Loucy (cell line): ENCODE measurements at regions not wholly inside any gene's neighbourhood (a gene's known extent, or its start where the extent isn't known, plus 50 kb on each side); places are given as distances from the start of the nearest gene placed in this dataset.

Source experiments
- H2AFZ ChIP-seq: fragments of 200-600 bp; sonication (generic); 2 replicates; pipeline ENCODE4 v1.6.0; 2016; ENCODE audit warnings: antibody characterized with exemption, mild to moderate bottlenecking, low read length, moderate library complexity
- H3F3A ChIP-seq: fragments of 200-600 bp; 2 replicates; pipeline ENCODE4 v1.6.0; 2016; ENCODE audit warnings: antibody characterized with exemption, low read depth, mild to moderate bottlenecking
- H3K27me3 ChIP-seq: fragments of 200-600 bp; sonication (generic); 2 replicates; pipeline ENCODE4 v1.6.1; 2014; ENCODE audit warnings: low read length, mild to moderate bottlenecking; ENCODE audit not compliant: insufficient read depth, poor library complexity, severe bottlenecking
- H3K36me3 ChIP-seq: fragments of 200-600 bp; sonication (generic); 2 replicates; pipeline ENCODE4 v1.6.1; 2016; ENCODE audit warnings: low read length; ENCODE audit not compliant: insufficient read depth
- H3K4me1 ChIP-seq: fragments of 200-600 bp; sonication (generic); 2 replicates; pipeline ENCODE4 v1.5.1; 2014; ENCODE audit warnings: low read length, mild to moderate bottlenecking; ENCODE audit not compliant: insufficient read depth, poor library complexity, severe bottlenecking
- H3K4me2 ChIP-seq: fragments of 200-600 bp; sonication (generic); 2 replicates; pipeline ENCODE4 v1.6.0; 2014; ENCODE audit warnings: antibody characterized with exemption, low read length, low read depth, mild to moderate bottlenecking; ENCODE audit not compliant: poor library complexity, severe bottlenecking
- H3K4me3 ChIP-seq: fragments of 200-600 bp; sonication (generic); 2 replicates; pipeline ENCODE4 v1.5.1; 2014; ENCODE audit warnings: low read length, mild to moderate bottlenecking, mixed read lengths; ENCODE audit not compliant: poor library complexity, severe bottlenecking
- H3K79me2 ChIP-seq: fragments of 200-600 bp; sonication (generic); 2 replicates; pipeline ENCODE4 v1.6.1; 2014; ENCODE audit warnings: low read length; ENCODE audit not compliant: insufficient read depth
- H3K9ac ChIP-seq: fragments of 200-600 bp; sonication (generic); 2 replicates; pipeline ENCODE4 v1.6.0; 2014; ENCODE audit warnings: mild to moderate bottlenecking, low read depth, low read length, moderate library complexity; ENCODE audit not compliant: poor library complexity, severe bottlenecking
- H3K9me2 ChIP-seq: fragments of 200-600 bp; sonication (generic); replicated peaks from 2 replicates; pipeline ENCODE4 v1.6.1; 2016; ENCODE audit warnings: low read depth, low read length, mixed read lengths
- H3K9me3 ChIP-seq: fragments of 200-600 bp; sonication (generic); 2 replicates; pipeline ENCODE4 v1.6.1; 2014; ENCODE audit warnings: mild to moderate bottlenecking, antibody characterized with exemption, low read length, low read depth; ENCODE audit not compliant: insufficient read depth
- H4K20me1 ChIP-seq: fragments of 200-600 bp; sonication (generic); 2 replicates; pipeline ENCODE4 v1.6.0; 2014; ENCODE audit warnings: antibody characterized with exemption, low read length, mild to moderate bottlenecking; ENCODE audit not compliant: insufficient read depth, poor library complexity, severe bottlenecking
- EZH2phosphoT487 ChIP-seq: fragments of 200-600 bp; IDR thresholded peaks from 2 replicates; pipeline ENCODE4 v1.6.1; 2018; ENCODE audit warnings: antibody characterized with exemption, mild to moderate bottlenecking, moderate library complexity, borderline replicate concordance
- TF ChIP-seq, protein P1 (sequence below): fragments of 200-600 bp; sonication (generic); conservative IDR thresholded peaks from 2 replicates; pipeline ENCODE4 v1.5.1; 2014; ENCODE audit warnings: mild to moderate bottlenecking, antibody characterized with exemption, low read length

DNA sequence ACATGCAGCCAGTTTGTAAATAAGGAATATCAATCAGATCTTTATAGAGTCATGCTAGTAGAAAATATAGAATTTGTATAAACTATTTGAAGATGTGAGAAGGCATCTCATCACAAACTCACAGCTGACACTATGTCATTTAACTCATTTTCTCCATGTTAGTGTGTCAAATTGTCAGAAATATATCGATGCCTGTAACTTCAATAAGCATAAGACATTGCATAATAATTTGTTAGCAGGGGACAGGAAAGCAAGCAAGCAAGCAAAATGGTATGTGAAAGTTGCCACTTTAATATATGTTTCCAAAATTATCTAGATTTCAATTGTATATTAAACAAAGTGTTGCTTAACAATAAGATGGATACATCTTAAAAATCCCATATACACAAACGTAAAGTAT lies 571.0 kb downstream of the ARL4A start:
- H3K4me2 ChIP-seq = no peak overlapping the region
- H4K20me1 ChIP-seq = no peaks in the 10 kb centered on the region
- H3K4me3 ChIP-seq = no peak overlapping the region
- H3K79me2 ChIP-seq = no peaks in the 10 kb centered on the region
- H2AFZ ChIP-seq = no peak overlapping the region
- TF ChIP-seq, protein P1, sequence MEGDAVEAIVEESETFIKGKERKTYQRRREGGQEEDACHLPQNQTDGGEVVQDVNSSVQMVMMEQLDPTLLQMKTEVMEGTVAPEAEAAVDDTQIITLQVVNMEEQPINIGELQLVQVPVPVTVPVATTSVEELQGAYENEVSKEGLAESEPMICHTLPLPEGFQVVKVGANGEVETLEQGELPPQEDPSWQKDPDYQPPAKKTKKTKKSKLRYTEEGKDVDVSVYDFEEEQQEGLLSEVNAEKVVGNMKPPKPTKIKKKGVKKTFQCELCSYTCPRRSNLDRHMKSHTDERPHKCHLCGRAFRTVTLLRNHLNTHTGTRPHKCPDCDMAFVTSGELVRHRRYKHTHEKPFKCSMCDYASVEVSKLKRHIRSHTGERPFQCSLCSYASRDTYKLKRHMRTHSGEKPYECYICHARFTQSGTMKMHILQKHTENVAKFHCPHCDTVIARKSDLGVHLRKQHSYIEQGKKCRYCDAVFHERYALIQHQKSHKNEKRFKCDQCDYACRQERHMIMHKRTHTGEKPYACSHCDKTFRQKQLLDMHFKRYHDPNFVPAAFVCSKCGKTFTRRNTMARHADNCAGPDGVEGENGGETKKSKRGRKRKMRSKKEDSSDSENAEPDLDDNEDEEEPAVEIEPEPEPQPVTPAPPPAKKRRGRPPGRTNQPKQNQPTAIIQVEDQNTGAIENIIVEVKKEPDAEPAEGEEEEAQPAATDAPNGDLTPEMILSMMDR = no peak
- no peak for TF ChIP-seq EZH2phosphoT487
- H3K36me3 ChIP-seq = no peaks in the 10 kb centered on the region
- no peaks in the 10 kb centered on the region for H3F3A ChIP-seq
- no peak overlapping the region for H3K9ac ChIP-seq
- H3K9me2 ChIP-seq = no peaks in the 10 kb centered on the region
- H3K9me3 ChIP-seq = no peaks in the 10 kb centered on the region
- H3K27me3 ChIP-seq = no peaks in the 10 kb centered on the region
- H3K4me1 ChIP-seq = no peaks in the 10 kb centered on the region

DNA sequence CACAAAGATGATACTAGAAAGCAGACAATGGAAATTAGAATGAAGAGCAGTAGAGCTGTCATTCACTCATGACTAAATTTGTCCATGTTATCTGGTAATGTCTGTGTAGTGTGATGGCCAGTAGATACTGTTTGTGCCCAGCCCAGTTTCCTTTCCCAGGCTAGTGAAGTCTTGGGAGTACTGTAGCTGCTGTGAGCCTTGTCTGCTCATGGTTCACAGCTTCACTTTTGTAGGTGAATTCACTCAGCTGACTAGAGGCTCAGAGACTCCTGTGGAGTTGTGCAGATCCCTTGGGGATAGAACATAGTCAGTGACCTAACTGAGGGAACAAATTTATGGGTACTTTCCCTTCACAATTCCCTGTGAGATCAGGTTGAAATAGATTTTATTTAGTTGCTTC lies 572.5 kb downstream of the ARL4A start:
- no peaks in the 10 kb centered on the region for H3K4me1 ChIP-seq
- H2AFZ ChIP-seq = no peak overlapping the region
- no peaks in the 10 kb centered on the region for H3K27me3 ChIP-seq
- no peaks in the 10 kb centered on the region for H3K9me3 ChIP-seq
- no peak overlapping the region for H3K4me2 ChIP-seq
- no peak overlapping the region for H3K9ac ChIP-seq
- H4K20me1 ChIP-seq = no peaks in the 10 kb centered on the region
- TF ChIP-seq EZH2phosphoT487 = no peak
- TF ChIP-seq, protein P1 = no peak
- no peaks in the 10 kb centered on the region for H3K79me2 ChIP-seq
- H3F3A ChIP-seq = no peaks in the 10 kb centered on the region
- H3K4me3 ChIP-seq = no peak overlapping the region
- no peaks in the 10 kb centered on the region for H3K36me3 ChIP-seq
- H3K9me2 ChIP-seq = no peaks in the 10 kb centered on the region

DNA sequence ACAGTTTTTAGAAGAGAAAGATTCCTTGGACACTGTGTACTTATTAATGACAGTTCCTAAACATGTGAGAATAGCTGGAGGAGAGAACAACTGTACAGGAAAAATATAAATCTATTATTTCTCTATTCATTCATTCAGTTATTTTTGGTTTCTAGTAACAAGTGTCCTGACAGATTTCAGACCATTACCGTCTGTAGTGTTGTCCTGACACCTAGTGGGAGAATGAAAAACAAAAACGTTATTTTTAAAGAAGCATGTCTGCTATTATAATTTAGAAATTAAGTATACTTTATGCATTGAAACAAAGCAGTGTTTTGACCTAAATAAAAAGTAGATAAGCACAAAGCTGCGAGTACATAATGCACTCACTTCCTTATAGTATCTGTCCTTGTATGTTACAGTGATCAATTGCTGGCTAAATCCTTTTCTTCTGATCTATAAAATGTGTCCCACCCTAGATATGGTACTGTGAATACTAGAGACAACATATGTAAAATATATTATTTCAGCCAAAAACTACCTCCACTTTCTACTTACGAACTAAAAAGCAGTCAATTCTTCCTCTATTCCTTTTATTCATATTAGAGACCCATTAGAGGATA lies 575.6 kb downstream of the ARL4A start:
- Histone ChIP-seq H3K4me1 (no peaks in the 10 kb centered on the region), H4K20me1 (no peaks in the 10 kb centered on the region), H3K9me3 (no peaks in the 10 kb centered on the region), H3K4me3 (no peak overlapping the region), H3F3A (no peaks in the 10 kb centered on the region), H2AFZ (no peak overlapping the region), H3K9me2 (no peaks in the 10 kb centered on the region), H3K4me2 (no peak overlapping the region), H3K27me3 (no peaks in the 10 kb centered on the region), H3K9ac (no peak overlapping the region), H3K36me3 (no peaks in the 10 kb centered on the region), H3K79me2 (no peaks in the 10 kb centered on the region)
- TF ChIP-seq, protein P1 = peak; percentile 63
- no peak for TF ChIP-seq EZH2phosphoT487
